H9 (cell line): ENCODE measurements at regions not wholly inside any gene's neighbourhood (a gene's known extent, or its start where the extent isn't known, plus 50 kb on each side); places are given as distances from the start of the nearest gene placed in this dataset.

Experiments
- DNase-seq: peaks from one replicate; pipeline ENCODE4 v3.0.0-alpha.2; 2017
- H2AFZ ChIP-seq: one replicate; pipeline ENCODE4 v1.6.1; 2013; ENCODE audit warnings: mild to moderate bottlenecking, low read length, control low read depth, moderate library complexity
- H2AK5ac ChIP-seq: 2 replicates; pipeline ENCODE4 v1.6.1; 2013; ENCODE audit warnings: low read length, control low read depth, mixed read lengths; ENCODE audit not compliant: insufficient read length
- H2BK120ac ChIP-seq: one replicate; pipeline ENCODE4 v1.6.1; 2013; ENCODE audit warnings: low read depth, mild to moderate bottlenecking, low read length, control low read depth, inconsistent platforms; ENCODE audit not compliant: poor library complexity, severe bottlenecking
- H2BK12ac ChIP-seq: 2 replicates; pipeline ENCODE4 v1.6.1; 2013; ENCODE audit warnings: low read length, control low read depth, mixed read lengths, low read depth; ENCODE audit not compliant: insufficient read length
- H2BK15ac ChIP-seq: 2 replicates; pipeline ENCODE4 v1.6.1; 2013; ENCODE audit warnings: low read depth, low read length, control low read depth
- H2BK20ac ChIP-seq: one replicate; pipeline ENCODE4 v1.6.1; 2013; ENCODE audit warnings: low read depth, mild to moderate bottlenecking, low read length, control low read depth, inconsistent platforms; ENCODE audit not compliant: poor library complexity, severe bottlenecking
- H2BK5ac ChIP-seq: 2 replicates; pipeline ENCODE4 v1.6.1; 2013; ENCODE audit warnings: low read length, control low read depth, mixed read lengths; ENCODE audit not compliant: insufficient read length
- H3K14ac ChIP-seq: 2 replicates; pipeline ENCODE4 v1.6.1; 2013; ENCODE audit warnings: low read length, control low read depth; ENCODE audit not compliant: insufficient read depth
- H3K18ac ChIP-seq: 2 replicates; pipeline ENCODE4 v1.6.1; 2013; ENCODE audit warnings: low read depth, mild to moderate bottlenecking, mixed read lengths, low read length, control low read depth; ENCODE audit not compliant: insufficient read length
- H3K23ac ChIP-seq: 2 replicates; pipeline ENCODE4 v1.6.1; 2013; ENCODE audit warnings: low read length, control low read depth, mixed read lengths, low read depth; ENCODE audit not compliant: insufficient read length
- H3K23me2 ChIP-seq: 2 replicates; pipeline ENCODE4 v1.6.1; 2013; ENCODE audit warnings: low read depth, mild to moderate bottlenecking, mixed read lengths, low read length, control low read depth; ENCODE audit not compliant: insufficient read length, poor library complexity, severe bottlenecking
- H3K27ac ChIP-seq: 2 replicates; pipeline ENCODE4 v1.5.1; 2013; ENCODE audit warnings: low read length, control low read depth, mixed read lengths, low read depth; ENCODE audit not compliant: insufficient read length
- H3K27me3 ChIP-seq: 2 replicates; pipeline ENCODE4 v1.6.1; 2013; ENCODE audit warnings: low read length, control low read depth, inconsistent platforms; ENCODE audit not compliant: insufficient read depth
- H3K4ac ChIP-seq: 2 replicates; pipeline ENCODE4 v1.6.1; 2013; ENCODE audit warnings: low read depth, mild to moderate bottlenecking, control low read depth, inconsistent platforms, low read length, moderate library complexity
- H3K4me1 ChIP-seq: 2 replicates; pipeline ENCODE4 v1.6.1; 2013; ENCODE audit warnings: low read length, control low read depth, inconsistent platforms; ENCODE audit not compliant: insufficient read depth
- H3K4me2 ChIP-seq: 2 replicates; pipeline ENCODE4 v1.6.1; 2013; ENCODE audit warnings: low read length, control low read depth, mixed read lengths; ENCODE audit not compliant: insufficient read length, insufficient read depth
- H3K56ac ChIP-seq: 2 replicates; pipeline ENCODE4 v1.6.1; 2013; ENCODE audit warnings: low read depth, mild to moderate bottlenecking, mixed read lengths, low read length, control low read depth; ENCODE audit not compliant: insufficient read length
- H3K79me1 ChIP-seq: 2 replicates; pipeline ENCODE4 v1.6.1; 2013; ENCODE audit warnings: low read depth, mild to moderate bottlenecking, moderate library complexity, low read length, control low read depth, inconsistent platforms; ENCODE audit not compliant: insufficient read depth, poor library complexity, severe bottlenecking
- H3K79me2 ChIP-seq: 2 replicates; pipeline ENCODE4 v1.6.1; 2013; ENCODE audit warnings: low read length, control low read depth, inconsistent platforms; ENCODE audit not compliant: insufficient read depth
- H3K9ac ChIP-seq: 2 replicates; pipeline ENCODE4 v1.6.1; 2013; ENCODE audit warnings: low read length, control low read depth, mixed read lengths; ENCODE audit not compliant: insufficient read length; ENCODE audit errors: extremely low read depth
- H3K9me3 ChIP-seq: one replicate; pipeline ENCODE4 v1.6.1; 2013; ENCODE audit warnings: low read depth, low read length, inconsistent platforms; ENCODE audit not compliant: control insufficient read depth
- H3T11ph ChIP-seq: one replicate; pipeline ENCODE4 v1.6.1; 2013; ENCODE audit warnings: mild to moderate bottlenecking, low read length, control low read depth, inconsistent platforms
- H4K20me1 ChIP-seq: one replicate; pipeline ENCODE4 v1.6.1; 2013; ENCODE audit not compliant: control insufficient read depth, insufficient read length, insufficient read depth
- H4K5ac ChIP-seq: 2 replicates; pipeline ENCODE4 v1.6.1; 2013; ENCODE audit warnings: low read depth, mild to moderate bottlenecking, mixed read lengths, low read length, control low read depth; ENCODE audit not compliant: insufficient read length
- H4K8ac ChIP-seq: replicated peaks from 2 replicates; pipeline ENCODE4 v1.6.1; 2013; ENCODE audit warnings: low read length, control low read depth, mixed read lengths, low read depth; ENCODE audit not compliant: insufficient read length
- H4K91ac ChIP-seq: 2 replicates; pipeline ENCODE4 v1.6.1; 2013; ENCODE audit warnings: low read depth, mild to moderate bottlenecking, moderate library complexity, mixed read lengths, low read length, control low read depth; ENCODE audit not compliant: insufficient read length
- H3K27ac Mint-ChIP-seq, 3 experiments: 2 replicates in 2 of 3; 3 replicates in 1 of 3; pipeline ENCODE4 v1.8.0; 2020 to 2021; ENCODE audit warnings: mixed read lengths in 3 of 3, mild to moderate bottlenecking in 1 of 3, moderate library complexity in 1 of 3
- H3K27me3 Mint-ChIP-seq: 2 replicates; pipeline ENCODE4 v1.8.0; 2021; ENCODE audit warnings: low read depth, mild to moderate bottlenecking, moderate library complexity, mixed read lengths
- H3K36me3 Mint-ChIP-seq, 3 experiments: 2 replicates in 2 of 3; 3 replicates in 1 of 3; pipeline ENCODE4 v1.8.0; 2020 to 2021; ENCODE audit warnings: low read depth in 3 of 3, mixed read lengths in 3 of 3; ENCODE audit not compliant: insufficient read depth in 1 of 3
- H3K4me1 Mint-ChIP-seq, 2 experiments: 2 replicates each; pipeline ENCODE4 v1.8.0; 2020; ENCODE audit warnings: mixed read lengths in 2 of 2
- H3K4me3 Mint-ChIP-seq, 2 experiments: 2 replicates in 1 of 2; 3 replicates in 1 of 2; pipeline ENCODE4 v1.8.0; 2020 to 2021; ENCODE audit warnings: mild to moderate bottlenecking in 2 of 2, mixed read lengths in 2 of 2, moderate library complexity in 1 of 2
- H3K9me3 Mint-ChIP-seq, 2 experiments: 2 replicates in 1 of 2; 3 replicates in 1 of 2; pipeline ENCODE4 v1.8.0; 2020; ENCODE audit warnings: mild to moderate bottlenecking in 2 of 2, mixed read lengths in 2 of 2, moderate library complexity in 1 of 2
- CTCF ChIP-seq: fragments of 200-600 bp; sonication (generic); conservative IDR thresholded peaks from 3 replicates; pipeline ENCODE4 v1.8.0; 2021; ENCODE audit warnings: antibody characterized with exemption, mild to moderate bottlenecking
- WGBS: extraction: QIAGEN DNeasy Blood & Tissue Kit; methylation state at CpG from one replicate; pipeline ENCODE4 v1.1.7; 2013; ENCODE audit warnings: missing lambda C conversion rate, low lambda C conversion rate, mixed read lengths; ENCODE audit not compliant: insufficient read length; ENCODE audit errors: extremely low coverage; 5-methylcytosine and 5-hydroxymethylcytosine counted together

- H2BK12ac ChIP-seq, result no peak overlapping the region
- no peak overlapping the region for H3K23ac ChIP-seq
- no peak overlapping the region for H3K18ac ChIP-seq
- no peak for DNase-seq
- Mint-ChIP-seq H3K9me3 (no peaks in the 10 kb centered on the region), H3K27me3 (no peaks in the 10 kb centered on the region; the same call in 1 of the 2 replicates), H3K4me3 (no peak overlapping the region), H3K36me3 (no peaks in the 10 kb centered on the region), H3K27ac (no peak overlapping the region), H3K4me1 (peaks cover 22 to 36% of the 10 kb centered on the region in 2 experiments)
- no peak overlapping the region for H2AFZ ChIP-seq
- no peak overlapping the region for H2BK120ac ChIP-seq
- no peaks in the 10 kb centered on the region for H3K79me1 ChIP-seq
- no peak overlapping the region for H2BK5ac ChIP-seq
- peaks cover 2% of the 10 kb centered on the region; the same call in 1 of the 2 replicates for H3K27me3 ChIP-seq
- H2AK5ac ChIP-seq, result no peak overlapping the region
- H3K27ac ChIP-seq, result no peak overlapping the region
- H3K23me2 ChIP-seq, result no peaks in the 10 kb centered on the region
- H3K56ac ChIP-seq, result no peak overlapping the region
- no peaks in the 10 kb centered on the region for H4K20me1 ChIP-seq
- no peak overlapping the region for H3T11ph ChIP-seq
- TF ChIP-seq CTCF, result no peak
- H3K79me2 ChIP-seq, result no peaks in the 10 kb centered on the region
- no CpG with 5 or more reads among the region's 7 CpGs for WGBS
- H3K14ac ChIP-seq, result no peak overlapping the region
- no peak overlapping the region for H3K9ac ChIP-seq
- no peaks in the 10 kb centered on the region for H3K9me3 ChIP-seq
- H4K5ac ChIP-seq, result no peak overlapping the region
- no peak overlapping the region for H4K8ac ChIP-seq
- no peak overlapping the region for H3K4ac ChIP-seq
- no peak overlapping the region for H4K91ac ChIP-seq
- H3K4me1 ChIP-seq, result peaks cover 3% of the 10 kb centered on the region; the same call in 1 of the 2 replicates
- H3K4me2 ChIP-seq, result no peak overlapping the region
- no peak overlapping the region for H2BK20ac ChIP-seq
- no peak overlapping the region for H2BK15ac ChIP-seq
Measured at GRCh38 chr18:46282177-46282570, 178.0 kb downstream of the HAUS1 start.
